ENCODE measurements at regions not wholly inside any gene's neighbourhood (a gene's known extent, or its start where the extent isn't known, plus 50 kb on each side); places are given as distances from the start of the nearest gene placed in this dataset.
"Not testable (repeated sequence)": the region's sequence is repeated elsewhere in the genome, so short reads cannot be mapped to it uniquely, and the experiment has no call there.

DNA sequence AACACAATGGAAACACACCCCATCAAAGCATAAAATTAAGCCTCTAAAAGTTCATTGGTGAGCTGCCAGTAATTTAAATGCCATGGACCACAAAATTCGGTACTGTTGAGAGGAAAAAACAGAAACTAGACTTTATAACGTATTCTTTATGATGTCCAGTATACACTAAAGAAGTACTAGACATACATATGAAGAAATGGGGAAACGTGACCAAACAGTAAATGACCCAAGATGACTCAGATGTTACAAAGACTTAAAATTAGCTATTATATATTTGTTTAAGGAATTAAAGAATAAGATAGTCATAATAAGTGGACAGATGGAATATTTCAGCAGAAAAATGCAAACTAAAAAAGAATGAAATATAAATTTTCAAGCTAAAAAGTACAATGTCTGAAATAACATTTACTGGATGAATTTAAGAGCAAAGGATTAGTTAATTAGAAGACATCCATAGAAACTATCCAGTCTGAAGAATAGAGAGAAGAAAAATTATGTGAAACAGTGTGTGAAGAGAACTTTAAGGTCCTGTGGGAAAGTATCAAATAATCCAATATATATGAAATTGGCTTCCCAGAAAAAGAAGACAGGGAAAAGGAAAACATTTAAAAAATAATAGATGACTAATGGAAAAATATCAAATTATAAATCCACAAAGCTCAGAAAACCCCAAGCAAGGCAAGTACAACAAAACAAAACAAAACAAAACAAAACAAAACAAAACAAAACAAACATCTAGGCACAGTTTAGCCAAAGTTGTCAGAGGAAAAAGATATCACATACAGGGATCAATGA is 69.4 kb downstream of the SAMD9 start:
- no peak for DNase-seq (ENCODE audit: low read depth)

DNA sequence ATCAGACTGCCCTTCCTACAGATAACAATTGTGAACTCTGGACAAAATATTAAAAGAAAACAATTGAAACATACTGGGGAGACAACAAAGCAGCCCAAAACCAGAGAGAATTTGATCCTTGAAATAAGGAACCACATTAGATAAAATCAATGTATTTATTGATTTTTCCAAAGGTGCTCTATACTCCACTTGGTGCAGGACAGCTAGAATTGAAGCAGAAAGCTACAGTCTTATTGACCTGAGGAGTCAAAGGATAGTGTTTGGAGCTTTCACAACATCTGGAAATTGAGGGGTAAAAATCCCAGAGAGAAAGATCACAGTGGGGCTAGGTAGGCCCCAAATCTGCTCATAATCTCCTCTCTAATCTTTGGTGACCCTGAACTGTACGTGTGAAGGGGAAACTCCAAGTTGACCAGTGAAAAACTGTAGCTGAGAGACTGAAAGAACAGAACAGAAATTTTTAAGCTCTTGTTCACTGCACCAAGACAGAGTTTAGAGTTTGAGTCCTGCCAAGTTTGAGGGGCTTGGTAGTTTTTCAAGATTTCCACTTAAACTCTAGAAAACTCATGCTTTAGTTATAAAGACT is 70.2 kb downstream of the SAMD9 start:
- no peak for DNase-seq (ENCODE audit: low read depth)

DNA sequence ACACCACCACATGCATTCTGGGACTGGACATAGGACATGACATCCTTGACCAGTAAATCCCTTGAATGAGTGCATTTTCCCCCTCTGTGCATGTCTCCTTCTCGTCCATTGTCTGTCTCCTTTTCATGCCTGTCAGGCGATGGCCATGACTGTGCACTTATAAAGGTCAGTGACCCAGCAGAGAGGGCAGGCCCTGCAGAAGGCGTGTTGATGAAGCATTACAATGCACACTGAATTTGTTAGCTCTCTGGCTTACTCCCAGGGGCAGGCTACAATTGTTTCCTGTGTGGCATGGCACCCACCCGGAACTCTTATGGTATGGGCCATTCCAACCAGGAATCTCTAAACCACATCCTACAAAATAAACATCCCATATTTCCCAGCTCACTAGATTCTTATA is 71.1 kb downstream of the SAMD9 start:
- no peak for DNase-seq (ENCODE audit: low read depth)

DNA sequence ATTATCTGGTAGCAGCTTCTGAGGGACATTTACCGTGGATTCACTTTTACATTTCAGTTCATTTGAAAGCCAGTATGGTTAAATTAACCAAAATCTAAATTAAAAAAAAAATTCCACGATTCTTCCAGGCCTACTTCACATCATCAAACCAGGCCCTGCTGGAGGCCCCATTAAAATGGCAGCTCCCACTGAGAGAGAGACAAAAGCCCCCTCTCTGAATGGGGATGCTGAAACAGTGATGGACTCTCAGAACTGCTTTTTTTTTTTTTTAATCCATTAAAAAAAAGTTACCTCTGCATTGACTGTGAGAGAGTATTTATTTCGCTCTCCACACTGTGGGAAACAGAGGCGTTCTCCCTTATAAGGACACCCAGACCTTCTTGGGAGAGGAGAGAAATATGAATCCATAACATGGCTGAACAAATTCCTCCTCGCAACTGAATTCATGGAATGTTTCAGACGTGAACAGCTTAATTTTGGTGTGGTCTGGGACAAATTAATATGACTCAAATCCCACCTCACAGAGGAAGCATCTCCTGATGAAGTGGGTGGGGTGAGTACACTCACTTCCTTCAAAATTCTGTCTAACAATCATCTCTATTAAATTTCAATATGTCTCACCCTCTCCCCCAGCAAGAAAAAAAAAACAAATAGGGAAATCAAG is 73.5 kb downstream of the SAMD9 start:
- DNase-seq (ENCODE audit: low read depth) = peak; percentile 85

DNA sequence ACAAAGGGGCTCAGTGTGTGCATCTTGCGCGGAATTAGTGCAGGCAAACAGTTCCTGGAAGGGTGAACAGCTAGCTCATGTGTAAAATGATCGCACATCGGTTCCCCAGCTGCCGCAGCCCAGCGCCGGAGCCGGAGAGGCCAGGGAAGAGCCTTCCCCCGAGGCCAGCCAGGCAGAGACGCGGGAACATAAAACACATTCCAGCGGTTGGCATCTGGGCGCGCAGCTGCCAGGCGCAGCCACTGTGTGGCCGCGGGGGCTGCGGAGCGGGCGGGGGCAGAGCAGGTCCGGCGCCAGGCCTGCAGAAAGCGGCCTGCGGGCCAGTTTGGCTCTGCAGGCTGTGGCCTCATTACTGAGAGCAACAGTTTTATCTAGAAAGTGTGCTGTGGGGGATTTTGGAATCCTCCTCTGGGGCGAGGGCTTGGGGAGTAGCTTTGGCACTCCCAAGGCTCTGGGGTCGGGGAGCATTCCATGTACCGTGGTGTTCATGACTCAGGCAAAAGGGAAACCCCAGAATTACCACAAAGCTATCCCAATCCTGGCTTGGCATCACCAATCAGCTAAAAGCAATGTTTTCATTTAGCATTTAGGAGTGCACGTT is 74.3 kb downstream of the SAMD9 start:
- DNase-seq (ENCODE audit: low read depth) = peak; percentile 85

DNA sequence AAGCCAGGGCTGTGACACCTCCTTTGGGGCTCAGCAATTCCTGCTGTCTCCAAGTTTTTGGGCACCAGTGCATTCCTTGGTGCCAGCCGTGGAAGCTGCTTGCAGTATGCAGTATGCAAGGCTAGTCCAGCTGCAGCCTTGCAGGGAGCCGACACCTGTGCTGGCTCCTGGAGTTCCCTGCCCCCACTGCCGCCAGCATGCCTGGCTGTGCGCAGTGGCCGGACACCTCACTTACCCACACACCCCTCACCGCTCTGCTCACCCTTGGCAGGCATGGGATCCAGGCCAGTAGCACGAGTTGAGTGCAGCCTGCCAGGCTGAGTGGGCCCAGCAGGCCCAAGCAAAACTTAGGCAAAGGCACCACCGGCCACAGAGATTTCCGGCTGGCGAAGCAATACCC is 77.4 kb downstream of the SAMD9 start:
- DNase-seq (ENCODE audit: low read depth) = no peak

DNA sequence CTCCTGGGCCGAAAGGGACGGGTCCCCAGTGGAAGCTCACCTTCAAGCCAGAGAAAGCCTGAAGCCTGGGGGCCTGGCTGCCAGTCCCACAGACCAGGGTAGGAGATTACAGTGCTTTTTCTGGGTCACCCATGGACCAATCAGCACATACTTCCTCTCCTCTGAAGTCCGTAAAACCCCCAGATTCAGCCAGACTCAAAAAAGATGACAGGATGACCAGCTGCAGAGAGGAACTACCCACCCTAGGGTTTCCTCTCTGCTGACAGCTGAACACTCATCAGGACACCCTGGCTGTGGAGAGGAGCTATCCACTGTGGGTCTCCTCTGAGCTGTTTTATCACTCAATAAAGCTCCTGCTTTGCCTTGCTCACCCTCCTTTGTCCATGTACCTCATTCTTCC is 78.0 kb downstream of the SAMD9 start:
- no peak for DNase-seq (ENCODE audit: low read depth)

DNA sequence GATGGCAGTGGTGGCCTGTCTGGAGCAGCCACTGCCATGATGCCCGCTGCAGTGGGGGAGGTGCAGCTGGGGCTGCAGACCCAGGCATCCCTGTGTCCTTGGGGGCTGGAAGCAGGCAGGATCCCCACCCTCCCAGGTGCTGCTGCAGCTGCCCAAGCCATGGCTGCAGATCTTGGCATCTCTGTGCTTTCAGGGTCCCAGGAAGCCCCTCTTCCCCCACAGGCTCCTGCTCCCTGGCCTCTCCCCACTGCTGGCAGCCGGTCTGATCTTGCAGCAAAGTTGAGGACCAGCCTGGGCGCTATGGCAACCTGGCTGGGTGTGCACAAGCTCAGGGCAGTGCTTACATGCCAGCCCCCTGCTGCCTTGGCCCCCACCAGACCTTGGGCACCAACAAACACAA is 78.5 kb downstream of the SAMD9 start:
- no peak for DNase-seq (ENCODE audit: low read depth)

DNA sequence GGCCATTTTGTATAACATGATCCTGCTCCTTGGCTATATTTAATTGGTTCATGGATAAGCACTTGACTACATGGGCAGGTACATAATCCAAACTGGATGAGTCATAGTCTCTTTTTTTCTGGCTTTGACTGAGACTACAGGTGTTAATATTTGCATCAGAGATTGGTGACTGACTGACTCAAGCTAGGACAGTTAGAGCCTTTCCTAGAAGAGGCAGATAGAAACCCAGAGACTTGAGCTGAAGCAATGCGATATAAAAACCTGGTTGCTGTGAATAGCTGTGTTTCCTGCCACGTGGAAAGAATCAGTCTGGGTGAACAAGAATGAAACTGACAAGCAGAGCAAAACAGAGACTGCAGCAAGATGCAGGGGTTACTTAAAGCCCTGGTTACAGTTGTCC is 81.0 kb downstream of the SAMD9 start:
- DNase-seq (ENCODE audit: low read depth) = no peak

DNA sequence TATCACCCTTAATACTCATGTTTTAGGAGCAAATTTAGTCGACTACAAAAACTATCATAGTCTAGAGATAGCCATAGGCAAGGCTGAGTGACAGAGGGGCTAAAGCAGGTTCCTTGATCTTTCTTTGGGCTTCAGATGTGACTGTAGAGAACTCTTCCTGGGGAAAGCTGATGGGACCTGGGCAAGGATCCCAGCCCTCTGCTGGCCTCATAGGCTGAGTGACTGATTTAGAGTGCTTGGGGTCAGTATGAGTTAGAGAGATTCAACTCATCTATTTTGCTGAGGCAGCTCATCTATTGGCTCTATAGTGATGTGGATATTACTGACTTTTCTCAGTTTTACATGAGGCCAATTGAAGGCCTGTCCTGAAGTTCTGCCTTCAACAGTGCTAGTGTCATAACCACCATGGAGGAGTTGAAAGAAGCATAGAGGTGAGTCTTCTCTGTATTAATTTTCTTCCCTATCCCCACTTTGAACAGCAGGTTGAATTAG is 81.6 kb downstream of the SAMD9 start:
- no peak for DNase-seq (ENCODE audit: low read depth)

DNA sequence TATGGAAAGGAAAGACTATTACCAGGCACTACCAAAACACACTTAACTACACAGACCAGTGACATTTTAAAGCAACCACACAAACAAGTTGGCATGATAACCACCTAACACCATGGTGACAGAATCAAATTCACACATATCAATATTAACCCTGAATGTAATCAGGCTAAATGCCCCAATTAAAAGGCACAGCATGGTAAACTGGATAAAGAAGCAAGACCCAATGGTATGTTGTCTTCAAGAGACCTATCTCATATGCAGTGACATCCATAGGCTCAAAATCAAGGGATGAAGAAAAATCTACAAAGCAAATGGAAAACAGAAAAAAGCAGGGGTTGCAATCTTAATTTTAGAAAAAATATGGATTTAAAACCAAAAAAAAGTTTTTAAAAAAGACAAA is 86.0 kb downstream of the SAMD9 start:
- no peak for DNase-seq (ENCODE audit: low read depth)

DNA sequence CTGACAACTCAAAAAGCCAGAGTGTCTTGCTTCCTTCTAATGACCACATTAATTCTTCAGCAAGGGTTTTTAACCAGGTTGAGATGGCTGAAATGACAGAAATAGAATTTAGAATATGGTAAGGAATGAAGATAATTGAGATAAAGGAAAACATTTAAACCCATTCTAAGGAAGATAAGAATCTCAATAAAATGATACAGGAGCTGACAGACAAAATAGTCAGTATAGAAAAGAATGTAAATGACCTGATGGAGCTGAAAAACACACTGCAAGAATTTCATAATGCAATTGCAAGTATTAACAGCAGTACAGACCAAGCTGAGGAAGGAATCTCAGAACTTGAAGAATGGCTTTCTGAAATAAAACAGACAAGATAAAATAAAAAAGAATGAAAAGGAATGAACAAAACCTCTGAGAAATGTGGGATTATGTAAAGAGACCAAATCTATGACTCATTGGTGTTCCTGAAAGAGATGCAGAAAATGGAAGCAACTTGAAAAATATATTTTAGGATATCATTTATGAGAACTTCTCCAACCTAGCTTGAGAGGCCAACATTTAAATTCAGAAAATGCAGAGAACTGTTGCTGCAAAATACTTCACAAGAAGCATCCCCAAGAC is 87.1 kb downstream of the SAMD9 start:
- no peak for DNase-seq (ENCODE audit: low read depth)

DNA sequence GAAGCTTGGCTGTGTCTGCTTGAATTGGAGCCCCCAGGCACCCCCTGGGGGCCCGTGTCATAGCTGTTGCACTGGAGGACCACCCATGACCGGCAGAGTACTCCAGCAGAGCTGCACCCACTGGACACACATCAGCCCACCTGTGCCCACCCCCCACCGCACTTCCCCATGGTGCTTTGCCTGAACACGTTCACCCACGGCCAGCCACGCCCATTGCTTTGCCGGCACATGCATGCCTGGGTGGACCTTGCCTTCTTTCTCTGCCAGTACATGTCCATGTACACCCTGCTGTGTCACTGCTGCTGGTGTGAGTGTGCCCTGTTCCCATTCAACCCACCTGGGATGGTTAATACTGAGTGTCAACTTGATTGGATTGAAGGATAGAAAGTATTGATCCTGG is 88.7 kb downstream of the SAMD9 start:
- DNase-seq (ENCODE audit: low read depth) = no peak

DNA sequence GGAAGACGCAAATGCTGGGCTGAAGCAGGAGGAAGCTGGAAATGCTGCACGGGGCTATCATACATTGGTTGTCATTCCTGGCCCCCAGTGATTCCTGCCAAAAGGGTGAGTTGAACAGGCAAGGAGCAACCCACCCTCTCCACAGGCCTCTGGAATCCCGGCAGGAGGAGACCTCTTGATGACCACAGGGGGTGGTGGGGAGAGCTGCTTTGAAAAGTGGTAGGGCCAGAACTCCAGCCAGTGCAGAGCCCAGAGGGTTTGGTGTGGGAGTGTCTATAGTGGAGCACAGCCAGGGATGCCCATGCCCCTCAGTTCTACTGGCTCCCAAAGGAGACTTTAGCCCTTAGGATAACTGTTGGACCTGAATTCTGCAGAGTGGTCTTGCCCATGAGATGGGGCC is 89.2 kb downstream of the SAMD9 start:
- no peak for DNase-seq (ENCODE audit: low read depth)

DNA sequence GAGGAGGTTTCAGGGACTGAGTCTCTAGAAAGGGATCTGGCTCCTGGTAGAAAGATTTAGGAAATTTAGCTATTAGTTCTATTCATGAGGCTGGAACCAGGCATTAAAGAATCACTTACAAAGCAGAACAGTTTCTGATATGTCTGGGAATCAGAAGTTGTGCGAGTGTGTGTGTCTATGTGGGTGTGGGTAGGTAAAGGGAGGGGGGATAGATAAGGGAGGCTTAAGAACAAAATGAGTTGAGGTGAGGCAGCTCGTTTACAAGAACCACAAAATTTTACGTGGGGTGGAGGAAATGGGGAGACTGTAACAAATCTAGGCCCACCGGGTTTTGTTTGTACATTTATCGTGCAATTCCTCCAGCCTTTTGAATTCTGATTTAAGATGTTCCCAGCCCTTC is 90.7 kb downstream of the SAMD9 start:
- no peak for DNase-seq (ENCODE audit: low read depth)

DNA sequence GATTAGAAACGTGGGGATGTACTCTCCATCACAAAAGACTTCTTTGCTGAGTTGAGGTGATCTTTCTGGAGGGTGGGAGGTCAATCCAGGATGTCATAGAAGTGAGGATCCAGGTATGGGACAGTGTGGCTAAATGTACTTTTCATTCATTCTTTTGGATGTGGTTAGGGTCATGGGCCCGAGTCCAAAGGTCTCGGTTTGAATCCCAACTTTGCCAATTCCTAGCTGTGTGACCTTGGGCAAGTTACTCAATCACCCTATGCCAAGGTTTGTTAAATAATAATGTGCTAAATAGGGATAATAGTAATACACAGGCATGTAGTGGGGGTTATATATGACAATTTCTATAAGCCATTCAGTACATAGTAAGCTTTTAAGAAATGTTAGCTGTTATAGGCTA is 91.4 kb downstream of the SAMD9 start:
- DNase-seq (ENCODE audit: low read depth) = no peak

DNA sequence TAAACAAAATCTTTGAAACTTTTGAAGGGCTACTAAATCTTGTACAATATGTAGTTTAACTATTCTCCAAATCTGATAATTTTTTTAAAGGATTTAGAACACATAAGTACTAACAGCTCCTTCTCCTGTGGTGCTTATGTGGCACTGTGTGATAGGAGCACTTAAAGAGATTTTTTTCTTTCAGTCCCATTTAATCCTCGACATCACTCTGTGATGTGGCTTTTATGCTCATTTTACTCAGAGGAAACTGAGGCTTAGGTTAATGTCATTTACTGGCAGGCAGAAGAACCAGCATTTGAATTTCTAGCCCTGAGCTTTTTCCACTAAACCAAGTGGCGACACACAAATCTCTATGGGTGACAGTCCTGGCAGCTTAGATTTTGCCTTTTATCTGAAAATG is 92.4 kb downstream of the SAMD9 start:
- no peak for DNase-seq (ENCODE audit: low read depth)

DNA sequence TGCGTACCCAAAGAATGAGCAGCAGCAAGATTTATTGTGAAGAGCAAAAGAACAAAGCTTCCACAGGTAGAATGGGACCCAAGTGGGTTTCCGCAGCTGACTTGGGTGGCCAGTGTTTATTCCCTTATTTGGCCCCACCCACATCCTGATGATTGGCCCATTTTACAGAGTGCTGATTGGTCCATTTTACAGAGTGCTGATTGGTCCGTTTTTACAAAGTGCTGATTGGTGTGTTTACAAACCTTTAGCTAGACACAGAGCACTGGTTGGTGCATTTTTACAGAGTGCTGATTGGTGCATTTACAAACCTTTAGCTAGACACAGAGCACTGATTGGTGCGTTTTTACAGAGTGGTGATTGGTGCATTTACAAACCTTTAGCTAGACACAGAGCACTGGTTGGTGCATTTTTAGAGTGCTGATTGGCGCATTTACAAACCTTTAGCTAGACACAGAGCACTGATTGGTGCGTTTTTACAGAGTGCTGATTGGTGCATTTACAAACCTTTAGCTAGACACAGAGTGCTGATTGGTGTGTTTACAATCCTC is 94.8 kb downstream of the SAMD9 start:
- DNase-seq (ENCODE audit: low read depth) = not testable (repeated sequence)

DNA sequence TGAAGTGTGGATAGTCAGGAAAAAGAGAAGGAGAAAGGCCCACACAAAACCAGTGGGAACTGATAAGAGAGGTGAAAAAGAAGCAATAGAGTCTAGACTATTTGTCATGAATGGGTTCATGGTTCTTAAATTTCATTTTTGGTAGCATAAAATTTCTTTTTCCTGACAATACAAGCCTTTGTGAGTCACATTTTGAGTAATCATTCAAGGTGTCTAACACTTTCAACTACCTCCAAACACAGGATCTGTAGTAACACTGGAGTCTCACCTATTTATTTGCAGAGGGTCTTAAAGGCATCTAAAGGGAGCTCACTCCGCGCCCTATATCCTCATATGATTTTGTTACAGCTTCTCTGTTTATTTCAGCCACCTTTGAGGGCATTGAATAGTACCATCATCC is 96.0 kb downstream of the SAMD9 start:
- DNase-seq (ENCODE audit: low read depth) = no peak

DNA sequence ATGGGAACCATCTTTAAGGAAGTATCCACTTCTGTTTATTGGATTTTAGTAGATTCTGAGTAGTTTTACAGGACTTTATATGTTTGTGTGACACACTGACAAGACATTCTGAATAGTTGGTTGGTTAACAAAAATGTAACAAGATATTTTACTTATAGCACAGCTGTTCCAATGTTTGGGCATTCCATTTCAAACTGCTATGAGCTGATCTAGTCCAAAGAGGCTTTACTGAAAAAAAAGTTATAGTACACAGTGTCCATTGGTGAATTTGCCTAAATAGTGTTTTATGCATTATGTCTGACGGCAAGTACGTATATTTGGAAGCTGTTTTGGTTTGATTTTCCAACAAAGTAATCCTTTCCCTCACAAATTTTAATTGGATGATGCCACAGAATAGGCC is 99.1 kb downstream of the SAMD9 start:
- no peak for DNase-seq (ENCODE audit: low read depth)

DNA sequence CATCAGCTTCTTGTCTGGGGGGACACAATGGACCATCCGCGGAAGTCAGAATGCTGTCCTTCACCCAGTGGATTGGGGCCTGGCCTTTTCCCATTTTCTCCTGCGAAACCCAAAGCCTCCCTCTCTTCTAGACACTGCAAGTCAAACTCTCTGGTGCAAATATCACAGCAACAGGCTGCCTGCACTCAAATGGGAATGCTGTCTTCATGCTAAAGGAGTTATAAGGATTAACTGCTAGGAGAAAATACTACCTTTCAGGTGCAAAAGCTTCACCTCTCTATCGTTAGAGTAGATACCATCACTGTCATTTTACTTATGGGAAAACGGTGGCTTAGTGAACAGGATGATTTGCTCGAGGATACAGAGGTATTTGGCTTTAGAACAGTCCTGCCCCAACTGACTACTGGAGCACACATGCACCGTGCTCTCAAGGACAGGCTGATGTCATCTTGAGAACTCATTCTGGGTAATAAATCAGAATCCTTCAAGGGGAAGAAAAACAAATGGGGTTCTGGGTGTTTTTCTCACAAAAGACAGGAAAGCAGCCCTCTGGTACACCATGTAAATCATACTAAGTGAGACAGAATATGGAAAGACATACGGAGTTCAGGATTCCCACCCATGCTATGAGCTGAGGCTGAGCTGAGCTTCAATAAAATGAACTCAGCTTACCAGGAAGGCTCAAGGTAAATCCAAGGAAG is 100.9 kb downstream of the SAMD9 start:
- DNase-seq (ENCODE audit: low read depth) = no peak

Data from non-pigmented ciliary epithelial cell (primary cell).